ENCODE measurements at regions not wholly inside any gene's neighbourhood (a gene's known extent, or its start where the extent isn't known, plus 50 kb on each side); places are given as distances from the start of the nearest gene placed in this dataset.

DNA sequence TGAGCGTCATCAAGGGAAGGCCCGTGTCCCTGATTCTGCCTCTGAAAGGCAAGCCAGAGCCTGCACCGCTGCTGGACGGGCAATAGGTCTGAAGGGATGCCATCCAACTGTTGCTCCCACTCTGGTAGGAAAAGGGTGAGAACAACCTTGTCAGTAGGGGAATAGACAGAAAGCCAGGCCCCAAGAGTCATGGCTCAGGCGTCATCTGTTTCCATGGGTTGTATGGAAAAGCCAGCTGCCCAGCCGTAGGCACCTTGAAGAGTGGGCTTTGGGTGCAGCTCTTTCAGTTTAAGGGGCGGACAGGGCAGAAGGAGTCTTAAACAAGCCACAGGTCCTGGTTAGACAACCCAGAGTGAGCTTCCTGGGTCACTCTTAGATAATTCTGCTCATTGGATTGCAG lies 66.5 kb downstream of the RNF6 start:
- no peak for TF ChIP-seq POLR2A (IDR thresholded peaks at IDR 0.05)
- TF ChIP-seq, protein P1, sequence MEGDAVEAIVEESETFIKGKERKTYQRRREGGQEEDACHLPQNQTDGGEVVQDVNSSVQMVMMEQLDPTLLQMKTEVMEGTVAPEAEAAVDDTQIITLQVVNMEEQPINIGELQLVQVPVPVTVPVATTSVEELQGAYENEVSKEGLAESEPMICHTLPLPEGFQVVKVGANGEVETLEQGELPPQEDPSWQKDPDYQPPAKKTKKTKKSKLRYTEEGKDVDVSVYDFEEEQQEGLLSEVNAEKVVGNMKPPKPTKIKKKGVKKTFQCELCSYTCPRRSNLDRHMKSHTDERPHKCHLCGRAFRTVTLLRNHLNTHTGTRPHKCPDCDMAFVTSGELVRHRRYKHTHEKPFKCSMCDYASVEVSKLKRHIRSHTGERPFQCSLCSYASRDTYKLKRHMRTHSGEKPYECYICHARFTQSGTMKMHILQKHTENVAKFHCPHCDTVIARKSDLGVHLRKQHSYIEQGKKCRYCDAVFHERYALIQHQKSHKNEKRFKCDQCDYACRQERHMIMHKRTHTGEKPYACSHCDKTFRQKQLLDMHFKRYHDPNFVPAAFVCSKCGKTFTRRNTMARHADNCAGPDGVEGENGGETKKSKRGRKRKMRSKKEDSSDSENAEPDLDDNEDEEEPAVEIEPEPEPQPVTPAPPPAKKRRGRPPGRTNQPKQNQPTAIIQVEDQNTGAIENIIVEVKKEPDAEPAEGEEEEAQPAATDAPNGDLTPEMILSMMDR (IDR thresholded peaks at IDR 0.05), result no peak
- Histone ChIP-seq H3K27ac (no peak overlapping the region), H3K4me3 (no peak overlapping the region), H3K36me3 (no peaks in the 10 kb centered on the region), H3K27me3 (no peaks in the 10 kb centered on the region), H3K4me1 (no peaks in the 10 kb centered on the region), H3K9me3 (no peaks in the 10 kb centered on the region)
- ATAC-seq (no peak), DNase-seq (no peak)
- WGBS (ENCODE audit: insufficient coverage, low coverage, low lambda C conversion rate, missing lambda C conversion rate), result 84% methylated on average over 4 of the region's 7 CpGs
- intact Hi-C loops (cut with DNase I), result no loop called here

DNA sequence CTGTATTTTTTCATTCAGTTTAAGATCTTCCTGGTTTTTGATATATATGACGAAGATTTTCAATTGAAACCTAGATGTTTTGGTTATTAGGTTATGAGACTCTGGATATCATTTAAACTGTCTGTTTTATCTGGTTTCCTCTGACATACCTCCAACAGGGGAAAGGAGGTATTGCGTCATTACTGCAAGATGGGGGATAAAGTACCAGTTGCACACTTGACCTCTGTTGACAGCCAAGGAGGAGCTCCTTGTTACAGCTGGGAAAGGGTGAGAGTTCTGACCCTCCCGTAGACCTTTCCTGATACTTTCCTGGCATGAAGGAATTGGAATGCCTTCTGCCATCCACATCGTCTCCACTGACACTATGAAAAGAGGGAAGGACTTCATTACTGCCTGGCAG lies 82.0 kb upstream of the SHISA2 start:
- no peaks in the 10 kb centered on the region for H3K36me3 ChIP-seq
- 56% methylated on average over 4 of the region's 4 CpGs for WGBS (ENCODE audit: insufficient coverage, low coverage, low lambda C conversion rate, missing lambda C conversion rate)
- TF ChIP-seq POLR2A (IDR thresholded peaks at IDR 0.05), result no peak
- TF ChIP-seq, protein P1 (IDR thresholded peaks at IDR 0.05), result no peak
- no peak for ATAC-seq
- no peak overlapping the region for H3K4me3 ChIP-seq
- no peaks in the 10 kb centered on the region for H3K4me1 ChIP-seq
- no peak for DNase-seq
- intact Hi-C loops (cut with DNase I), result no loop called here
- H3K9me3 ChIP-seq, result no peaks in the 10 kb centered on the region
- no peak overlapping the region for H3K27ac ChIP-seq
- H3K27me3 ChIP-seq, result no peaks in the 10 kb centered on the region

GRCh38 chr13:26133286-26133685 lies 81.5 kb upstream of the SHISA2 start:
- Histone ChIP-seq H3K36me3 (no peaks in the 10 kb centered on the region), H3K27ac (no peak overlapping the region), H3K4me1 (no peaks in the 10 kb centered on the region), H3K27me3 (no peaks in the 10 kb centered on the region), H3K4me3 (no peak overlapping the region), H3K9me3 (no peaks in the 10 kb centered on the region)
- intact Hi-C loops (cut with DNase I), result no loop called here
- 5% methylated on average over 2 of the region's 2 CpGs for WGBS (ENCODE audit: insufficient coverage, low coverage, low lambda C conversion rate, missing lambda C conversion rate)
- DNase-seq (no peak), ATAC-seq (no peak)
- TF ChIP-seq, protein P1 (IDR thresholded peaks at IDR 0.05), result no peak
- TF ChIP-seq POLR2A (IDR thresholded peaks at IDR 0.05), result no peak

GRCh38 chr13:26132756-26133155 lies 80.9 kb upstream of the SHISA2 start:
- TF ChIP-seq, protein P1 (IDR thresholded peaks at IDR 0.05), result peak in 2 of 4 donors; percentile 13 to 25
- TF ChIP-seq POLR2A (IDR thresholded peaks at IDR 0.05), result no peak
- Histone ChIP-seq H3K27ac (no peak overlapping the region), H3K4me3 (no peak overlapping the region), H3K27me3 (no peaks in the 10 kb centered on the region), H3K36me3 (no peaks in the 10 kb centered on the region), H3K4me1 (no peaks in the 10 kb centered on the region), H3K9me3 (no peaks in the 10 kb centered on the region)
- intact Hi-C loops (cut with DNase I), result no loop called here
- ATAC-seq, result no peak
- no peak for DNase-seq
- WGBS (ENCODE audit: insufficient coverage, low coverage, low lambda C conversion rate, missing lambda C conversion rate), result 62% methylated on average over 2 of the region's 2 CpGs

DNA sequence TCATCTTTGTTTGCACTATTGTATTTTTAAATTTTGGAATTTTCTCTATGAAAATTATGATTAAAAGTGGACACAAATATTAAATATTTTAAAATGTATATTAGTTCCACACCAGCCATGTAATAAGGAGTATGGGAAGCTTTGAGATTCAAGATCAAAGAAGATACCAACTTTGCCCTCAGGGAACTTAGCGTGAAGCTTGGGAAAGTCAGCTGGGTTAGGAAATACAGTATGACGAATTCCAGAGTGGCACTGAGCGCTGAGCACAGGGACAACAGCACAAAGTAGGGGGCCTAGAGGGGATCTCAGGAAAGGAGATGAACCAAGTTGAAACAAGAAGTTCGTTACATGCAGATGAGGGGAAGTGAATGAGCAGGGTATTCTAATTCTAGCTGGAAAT lies 76.9 kb upstream of the SHISA2 start:
- intact Hi-C loops (cut with DNase I), result no loop called here
- 69% methylated on average over 4 of the region's 4 CpGs for WGBS (ENCODE audit: insufficient coverage, low coverage, low lambda C conversion rate, missing lambda C conversion rate)
- no peak for TF ChIP-seq POLR2A (IDR thresholded peaks at IDR 0.05)
- TF ChIP-seq, protein P1 (IDR thresholded peaks at IDR 0.05), result no peak
- H3K27ac ChIP-seq, result no peak overlapping the region
- H3K27me3 ChIP-seq, result no peaks in the 10 kb centered on the region
- ATAC-seq (no peak), DNase-seq (no peak)
- H3K36me3 ChIP-seq, result no peaks in the 10 kb centered on the region
- no peaks in the 10 kb centered on the region for H3K9me3 ChIP-seq
- no peaks in the 10 kb centered on the region for H3K4me1 ChIP-seq
- no peak overlapping the region for H3K4me3 ChIP-seq

All from right lobe of liver (tissue), 6 donors.